SJCRH30 (cell line): ENCODE measurements at regions not wholly inside any gene's neighbourhood (a gene's known extent, or its start where the extent isn't known, plus 50 kb on each side); places are given as distances from the start of the nearest gene placed in this dataset.
A peak's percentile ranks its signal among the peaks of the same experiment; 100 is the strongest.
"Not testable (repeated sequence)": the region's sequence is repeated elsewhere in the genome, so short reads cannot be mapped to it uniquely, and the experiment has no call there.

Experiments used
- DNase-seq, 2 experiments: peaks; one replicate each; pipeline ENCODE4 v3.0.0-alpha.2; 2015 to 2020
- H3K27ac ChIP-seq: fragments of 250-450 bp; sonication (Bioruptor Pico); 2 replicates; pipeline ENCODE4 v1.5.1; 2020; ENCODE audit warnings: mild to moderate bottlenecking, moderate library complexity
- H3K27me3 ChIP-seq: fragments of 250-450 bp; sonication (Bioruptor Pico); 2 replicates; pipeline ENCODE4 v1.5.1; 2020; ENCODE audit warnings: mild to moderate bottlenecking, moderate library complexity
- H3K36me3 ChIP-seq: fragments of 250-450 bp; sonication (Bioruptor Pico); 2 replicates; pipeline ENCODE4 v1.5.1; 2020; ENCODE audit warnings: mild to moderate bottlenecking, moderate library complexity
- H3K4me1 ChIP-seq: fragments of 250-450 bp; sonication (Bioruptor Pico); 2 replicates; pipeline ENCODE4 v1.5.1; 2020; ENCODE audit warnings: mild to moderate bottlenecking, moderate library complexity
- H3K4me3 ChIP-seq: fragments of 250-450 bp; sonication (Bioruptor Pico); 2 replicates; pipeline ENCODE4 v1.5.1; 2020; ENCODE audit warnings: mild to moderate bottlenecking, moderate library complexity
- H3K9me3 ChIP-seq: fragments of 250-450 bp; sonication (Bioruptor Pico); replicated peaks from 2 replicates; pipeline ENCODE4 v1.5.1; 2020; ENCODE audit warnings: mild to moderate bottlenecking, moderate library complexity

- H3K9me3 ChIP-seq, H3K4me1 ChIP-seq, DNase-seq, H3K27ac ChIP-seq, H3K4me3 ChIP-seq, H3K36me3 ChIP-seq, H3K27me3 ChIP-seq: not testable (repeated sequence)
These were observed 101.6 kb upstream of the SLC6A14 start for GRCh38 chrX:116334797-116335196.

- H3K4me1 ChIP-seq, result no peaks in the 10 kb centered on the region
These were observed 97.0 kb upstream of the SLC6A14 start for GRCh38 chrX:116339407-116339806.

GRCh38 chrX:116342903-116343302 is 93.5 kb upstream of the SLC6A14 start:
- DNase-seq, result no peak
- H3K27ac ChIP-seq, result no peak overlapping the region
- H3K9me3 ChIP-seq, result no peaks in the 10 kb centered on the region
- H3K4me3 ChIP-seq, result no peak overlapping the region
- no peaks in the 10 kb centered on the region for H3K4me1 ChIP-seq
- no peaks in the 10 kb centered on the region for H3K36me3 ChIP-seq
- H3K27me3 ChIP-seq, result no peaks in the 10 kb centered on the region

More at GRCh38 chrX:116339407-116339806, 97.0 kb upstream of the SLC6A14 start:
- Histone ChIP-seq H3K27ac (no peak overlapping the region), H3K4me3 (no peak overlapping the region), H3K27me3 (no peaks in the 10 kb centered on the region), H3K36me3 (no peaks in the 10 kb centered on the region), H3K9me3 (0 out of 2 replicates have a peak, but pooled peaks cover 2% of the 10 kb centered on the region)
- DNase-seq, result no peak

- no peak for DNase-seq
- H3K27me3 ChIP-seq, result no peaks in the 10 kb centered on the region
- H3K4me1 ChIP-seq, result no peaks in the 10 kb centered on the region
- no peak overlapping the region for H3K27ac ChIP-seq
- no peaks in the 10 kb centered on the region for H3K9me3 ChIP-seq
- no peaks in the 10 kb centered on the region for H3K36me3 ChIP-seq
- no peak overlapping the region for H3K4me3 ChIP-seq
These were observed 90.4 kb upstream of the SLC6A14 start for GRCh38 chrX:116345958-116346357.

GRCh38 chrX:116357329-116357728 is 79.1 kb upstream of the SLC6A14 start:
- no peak for DNase-seq
- Histone ChIP-seq H3K27ac (peak overlapping the region; percentile 33; the same call in 1 of the 2 replicates), H3K4me1 (peaks cover 4% of the 10 kb centered on the region; the same call in 1 of the 2 replicates), H3K36me3 (no peaks in the 10 kb centered on the region), H3K4me3 (no peak overlapping the region), H3K27me3 (no peaks in the 10 kb centered on the region), H3K9me3 (no peaks in the 10 kb centered on the region)

- no peak overlapping the region for H3K4me3 ChIP-seq
- no peaks in the 10 kb centered on the region for H3K27me3 ChIP-seq
- no peaks in the 10 kb centered on the region for H3K4me1 ChIP-seq
- DNase-seq, result no peak
- no peak overlapping the region for H3K27ac ChIP-seq
- no peaks in the 10 kb centered on the region for H3K9me3 ChIP-seq
- H3K36me3 ChIP-seq, result no peaks in the 10 kb centered on the region
These were observed 57.4 kb upstream of the SLC6A14 start for GRCh38 chrX:116378961-116379360.

- Histone ChIP-seq H3K4me3 (no peak overlapping the region), H3K36me3 (no peaks in the 10 kb centered on the region), H3K9me3 (no peaks in the 10 kb centered on the region), H3K27ac (no peak overlapping the region), H3K4me1 (no peaks in the 10 kb centered on the region), H3K27me3 (no peaks in the 10 kb centered on the region)
- no peak for DNase-seq
These were observed 56.6 kb upstream of the SLC6A14 start for GRCh38 chrX:116379854-116380253.

- Histone ChIP-seq H3K4me3 (no peak overlapping the region), H3K27me3 (no peaks in the 10 kb centered on the region), H3K27ac (no peak overlapping the region), H3K36me3 (no peaks in the 10 kb centered on the region), H3K9me3 (no peaks in the 10 kb centered on the region), H3K4me1 (no peaks in the 10 kb centered on the region)
- no peak for DNase-seq
These were observed 51.9 kb upstream of the SLC6A14 start for GRCh38 chrX:116384406-116384954.
